NCI-H2171 (cell line): ENCODE measurements at regions not wholly inside any gene's neighbourhood (a gene's known extent, or its start where the extent isn't known, plus 50 kb on each side); places are given as distances from the start of the nearest gene placed in this dataset.

Experiments used
- DNase-seq: peaks from one replicate; lab custom pipeline; 2025; lab: John Stamatoyannopoulos, UW

- DNase-seq = no peak
Measured at GRCh38 chr2:6354546-6354945, 511.2 kb downstream of the CMPK2 start.

- no peak for DNase-seq
Measured at GRCh38 chr2:6355886-6356761, 509.6 kb downstream of the CMPK2 start.

- DNase-seq = no peak
Measured at GRCh38 chr2:6358546-6358945, 507.2 kb downstream of the CMPK2 start.

- DNase-seq = no peak
Measured at GRCh38 chr2:6358985-6359384, 506.7 kb downstream of the CMPK2 start.

DNA sequence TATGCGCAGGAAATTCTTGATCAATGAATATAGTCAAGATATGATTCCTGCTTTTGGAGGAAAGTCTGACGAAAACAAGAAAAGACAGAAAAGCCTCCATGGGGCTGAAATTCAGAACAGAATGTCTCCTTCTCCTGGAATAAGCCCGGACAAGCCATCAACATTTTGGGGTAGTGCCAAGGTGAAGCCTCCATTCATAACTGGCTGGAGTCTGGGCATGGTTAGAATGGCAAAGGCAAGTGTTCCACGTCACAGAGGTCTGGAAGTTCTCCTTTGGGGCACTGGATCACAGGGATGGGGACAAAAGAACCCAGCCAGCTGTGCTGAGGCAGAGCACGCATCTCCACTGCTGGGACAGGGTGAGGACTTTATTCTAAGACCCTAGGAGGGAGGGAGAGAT, 505.7 kb downstream of the CMPK2 start:
- no peak for DNase-seq

- DNase-seq = no peak
Measured at GRCh38 chr2:6362671-6363450, 502.8 kb downstream of the CMPK2 start.

DNA sequence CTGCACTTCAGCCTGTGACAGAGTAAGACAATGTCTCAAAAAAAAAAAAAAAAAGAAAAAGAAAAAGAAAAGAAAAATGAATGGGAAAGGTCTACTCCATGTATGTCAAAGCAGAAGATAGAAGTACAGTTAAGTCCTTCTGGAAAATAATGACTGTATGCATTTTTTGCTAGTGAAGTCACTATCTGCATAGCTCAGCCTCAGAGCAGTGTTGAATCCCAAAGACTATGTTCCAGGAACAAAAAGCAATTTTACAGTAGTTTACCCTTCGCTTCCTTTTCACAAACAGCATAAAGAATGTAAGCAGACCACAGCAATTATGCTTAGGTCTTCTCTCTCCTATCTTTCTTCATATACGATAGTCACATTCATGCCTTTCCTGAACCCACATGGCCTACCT, 497.4 kb downstream of the CMPK2 start:
- no peak for DNase-seq

DNA sequence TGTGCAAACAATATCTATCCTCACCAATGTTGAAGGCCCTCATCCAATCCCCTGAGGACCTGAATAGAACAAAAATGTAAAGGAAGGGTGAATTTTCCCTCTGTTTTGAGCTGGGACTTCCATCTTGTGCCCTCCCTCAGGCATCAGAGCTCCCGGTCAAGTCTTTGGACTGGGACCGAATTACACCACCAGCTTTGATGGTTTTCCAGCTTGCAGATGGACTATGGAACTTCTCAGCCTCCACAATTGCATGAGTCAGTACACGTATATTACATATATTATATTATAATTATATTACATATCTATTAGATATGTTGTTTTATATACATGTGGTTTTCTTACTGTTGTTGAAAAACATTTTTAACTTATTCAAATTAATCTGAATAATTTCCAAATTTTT, 496.4 kb downstream of the CMPK2 start:
- no peak for DNase-seq

GRCh38 chr2:6370753-6371551, 494.8 kb downstream of the CMPK2 start:
- DNase-seq = no peak

DNA sequence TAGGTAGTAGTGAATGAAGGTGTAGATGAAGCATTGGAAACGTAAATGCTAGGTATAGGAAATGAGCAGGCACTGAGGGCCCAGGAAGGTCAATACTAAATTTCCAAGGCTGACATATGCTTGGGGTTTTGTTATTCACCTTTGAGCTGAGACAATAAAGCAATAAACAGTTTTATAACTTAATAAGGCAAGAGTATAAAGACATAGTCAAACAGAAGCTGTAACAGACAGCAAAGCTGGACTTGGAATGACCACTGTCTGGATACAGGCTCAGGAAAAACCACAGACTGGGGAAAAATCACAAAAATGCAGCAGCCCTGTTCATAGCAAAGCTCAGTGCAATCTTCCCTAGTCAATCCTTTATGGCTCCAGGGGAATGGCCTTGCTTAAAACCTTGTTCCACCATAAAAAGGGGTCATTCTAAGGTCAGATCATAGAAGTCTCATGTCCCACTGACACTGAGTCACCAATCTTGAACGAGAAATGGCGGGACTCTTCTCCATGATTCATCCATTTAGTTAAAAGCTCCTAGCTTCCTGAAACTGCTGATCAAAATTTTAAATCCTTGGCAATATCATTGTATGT, 493.3 kb downstream of the CMPK2 start:
- no peak for DNase-seq

GRCh38 chr2:6381326-6381725, 484.4 kb downstream of the CMPK2 start:
- no peak for DNase-seq

- no peak for DNase-seq
Measured at GRCh38 chr2:6384341-6384740, 481.4 kb downstream of the CMPK2 start.

- no peak for DNase-seq
Measured at GRCh38 chr2:6392354-6392753, 473.4 kb downstream of the CMPK2 start.

DNA sequence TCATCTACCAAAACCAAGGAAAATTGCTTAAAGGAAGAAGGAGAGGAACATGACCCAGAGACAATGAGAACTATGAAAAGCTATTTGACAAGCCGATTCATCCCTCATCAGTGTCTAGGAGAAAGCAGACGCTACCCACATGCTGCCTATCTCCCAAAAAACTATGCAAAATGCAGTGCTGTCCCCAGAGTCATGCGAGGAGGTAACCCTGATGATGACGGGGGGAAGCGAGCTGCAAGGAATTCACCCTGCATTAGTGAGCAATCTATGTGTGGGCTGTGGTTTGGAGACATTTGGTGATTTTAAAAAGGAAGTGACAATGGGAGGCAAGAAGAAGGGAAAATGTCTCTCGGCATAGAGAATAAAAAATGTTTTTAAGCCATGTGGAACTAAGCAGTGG, 472.7 kb downstream of the CMPK2 start:
- no peak for DNase-seq

DNA sequence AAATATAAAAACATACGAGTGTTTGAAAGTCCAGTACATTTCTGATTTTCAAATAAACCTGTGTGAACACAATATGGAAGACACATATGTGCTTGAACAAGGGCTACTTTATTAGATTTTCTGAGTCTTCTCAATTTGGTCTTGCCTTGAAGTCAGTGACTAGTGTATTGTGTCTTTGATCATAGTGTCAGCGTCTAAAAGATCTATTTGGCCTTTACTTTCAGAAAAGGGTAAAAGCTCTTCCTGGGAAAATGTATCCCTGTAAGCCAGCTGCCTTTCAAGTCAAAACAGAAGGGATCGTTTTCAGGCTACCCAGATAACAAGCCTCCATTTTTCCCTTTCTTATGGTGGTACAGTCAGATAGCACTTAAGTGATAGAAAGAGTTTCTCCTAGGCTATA, 471.9 kb downstream of the CMPK2 start:
- no peak for DNase-seq

DNA sequence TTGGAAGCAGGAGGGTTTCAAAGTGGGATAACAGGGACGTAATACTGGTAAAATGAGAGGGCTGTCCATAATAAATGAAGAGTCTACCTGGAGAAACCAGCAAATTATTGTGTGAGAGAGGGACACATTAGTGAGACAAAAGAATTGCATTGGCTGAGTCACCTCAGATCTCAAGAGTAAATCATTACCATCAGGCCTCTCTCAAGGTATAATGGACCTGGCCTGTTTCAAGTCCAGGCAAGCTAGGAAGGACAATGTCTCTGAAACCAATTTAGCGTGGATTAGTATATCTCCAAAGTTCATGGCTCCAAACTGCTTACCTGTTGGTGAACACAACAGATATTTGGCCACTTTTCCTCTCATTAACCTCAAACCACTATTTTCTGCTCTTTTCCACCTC, 471.4 kb downstream of the CMPK2 start:
- no peak for DNase-seq

DNA sequence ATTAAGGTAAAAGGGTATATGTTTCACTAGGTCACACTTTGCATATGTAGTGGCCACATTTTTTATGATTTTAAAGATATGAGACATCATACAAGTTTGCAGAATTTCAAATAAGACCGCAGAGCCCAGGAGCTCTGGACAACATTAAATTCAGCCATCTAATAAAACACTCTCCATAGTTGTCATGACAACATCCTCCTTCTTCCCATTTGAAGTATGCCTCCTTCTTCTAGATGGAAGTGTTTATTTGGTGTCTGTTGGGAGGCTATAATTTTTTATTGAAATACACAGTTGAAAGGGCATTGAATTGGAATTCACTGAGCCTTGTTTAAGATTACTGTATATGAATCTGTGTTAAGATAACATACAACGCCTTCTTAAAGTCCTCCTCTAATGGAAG, 467.3 kb downstream of the CMPK2 start:
- DNase-seq = no peak

DNA sequence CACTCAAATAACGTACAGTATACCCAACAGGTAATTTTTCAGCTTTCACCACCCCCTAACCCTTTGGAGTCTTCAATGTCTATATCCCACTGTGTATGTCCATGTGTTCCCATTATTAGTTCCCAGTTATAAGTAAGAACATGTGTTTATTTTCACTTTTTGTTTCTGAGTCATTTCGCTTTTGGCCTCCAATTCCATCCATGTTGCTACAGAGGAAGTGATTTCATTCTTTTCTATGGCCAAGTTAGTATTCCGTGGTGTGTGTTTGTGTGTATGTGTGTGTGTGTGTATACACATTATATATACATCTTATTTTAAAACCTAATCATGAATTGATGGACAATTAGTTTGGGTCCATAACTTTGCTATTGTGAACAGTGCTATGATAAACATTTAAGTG, 464.4 kb downstream of the CMPK2 start:
- DNase-seq = no peak

DNA sequence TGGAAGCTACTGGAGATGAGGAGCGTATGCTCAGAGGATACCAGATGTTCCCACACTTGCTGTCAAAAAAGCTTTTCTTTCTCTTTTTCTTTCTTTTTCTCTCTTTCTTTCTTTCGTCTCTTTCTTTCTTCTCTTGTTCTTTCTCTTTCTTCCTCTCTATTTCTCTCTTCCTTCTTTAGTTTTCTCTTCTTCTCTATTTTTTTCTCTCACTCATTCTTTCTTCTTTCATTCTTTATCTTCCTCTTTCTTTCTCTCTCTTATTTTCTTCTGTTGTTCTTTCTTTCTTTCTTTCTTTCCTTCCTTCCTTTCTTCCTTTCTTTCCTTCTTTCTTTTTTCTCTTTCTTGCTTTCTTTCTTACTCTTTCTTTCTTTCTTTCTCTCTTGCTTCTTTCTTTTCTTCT, 457.6 kb downstream of the CMPK2 start:
- DNase-seq = no peak

GRCh38 chr2:6410313-6410712, 455.4 kb downstream of the CMPK2 start:
- DNase-seq = no peak

GRCh38 chr2:6412533-6413091, 453.1 kb downstream of the CMPK2 start:
- no peak for DNase-seq

DNA sequence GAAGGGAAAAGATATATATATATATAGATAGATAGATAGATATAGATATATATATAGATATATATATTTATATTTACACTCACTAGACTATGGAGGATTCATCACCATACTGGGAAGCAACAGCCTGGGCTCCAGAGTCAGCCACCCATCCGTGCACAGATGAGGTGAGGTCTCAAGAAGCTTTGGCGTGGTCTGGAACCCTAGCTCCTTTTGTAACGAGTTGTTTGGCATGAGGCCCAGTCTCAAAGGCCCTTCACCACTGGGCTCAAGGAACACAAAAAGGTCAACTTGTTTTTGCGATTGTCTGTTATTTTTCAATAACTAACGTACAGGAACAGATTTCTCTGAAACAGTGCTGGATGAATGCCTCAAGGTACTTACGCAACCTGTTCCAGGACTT, 448.7 kb downstream of the CMPK2 start:
- DNase-seq = no peak
